ENCODE measurements at regions not wholly inside any gene's neighbourhood (a gene's known extent, or its start where the extent isn't known, plus 50 kb on each side); places are given as distances from the start of the nearest gene placed in this dataset.

DNA sequence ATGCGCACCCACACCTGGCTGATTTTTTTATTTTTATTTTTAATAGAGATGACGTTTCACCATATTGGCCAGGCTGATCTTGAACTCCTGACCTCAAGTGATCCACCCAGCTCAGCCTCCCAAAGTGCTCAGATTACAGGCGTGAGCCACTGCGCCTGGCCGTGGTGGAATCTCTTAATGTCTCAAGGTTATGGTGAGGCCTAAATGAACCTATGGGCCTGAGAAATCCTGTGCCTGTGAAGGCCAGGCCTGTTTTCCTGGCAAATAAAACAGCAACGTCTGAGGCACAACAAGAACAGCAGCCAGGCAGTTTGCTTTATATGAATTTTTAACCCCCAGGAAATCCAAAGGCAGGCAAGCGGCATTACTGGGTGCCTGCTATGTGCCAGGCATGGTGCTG, 297.5 kb upstream of the ZMIZ1 start:
- DNase-seq (ENCODE audit: low read depth in 3 of 3): no peak

- DNase-seq (ENCODE audit: low read depth in 3 of 3): no peak
Measured at GRCh38 chr10:78771808-78772455, 296.8 kb upstream of the ZMIZ1 start.

- DNase-seq (ENCODE audit: low read depth in 3 of 3): no peak
Measured at GRCh38 chr10:78772486-78772885, 296.3 kb upstream of the ZMIZ1 start.

GRCh38 chr10:78772986-78773530, 295.7 kb upstream of the ZMIZ1 start:
- no peak for DNase-seq (ENCODE audit: low read depth in 3 of 3)

DNA sequence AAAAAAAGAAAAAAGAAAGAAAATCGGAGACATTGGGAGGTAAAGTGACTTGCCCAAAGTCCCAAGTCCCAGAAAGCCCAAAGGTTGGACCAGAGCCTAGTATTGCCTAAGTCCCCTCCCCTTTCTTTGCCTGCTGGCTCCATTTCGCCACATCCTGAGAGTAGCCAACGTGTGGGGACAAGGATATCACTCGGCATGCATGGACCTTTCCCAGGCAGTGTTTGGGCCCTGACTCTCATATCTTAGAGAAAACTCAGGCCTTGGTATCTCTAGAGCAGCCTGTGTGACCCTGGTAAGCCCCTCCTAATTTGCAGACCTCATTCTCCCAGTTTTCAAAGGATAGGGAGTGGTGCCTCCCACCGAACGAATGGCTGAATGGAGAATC, 294.2 kb upstream of the ZMIZ1 start:
- no peak for DNase-seq (ENCODE audit: low read depth in 3 of 3)

DNA sequence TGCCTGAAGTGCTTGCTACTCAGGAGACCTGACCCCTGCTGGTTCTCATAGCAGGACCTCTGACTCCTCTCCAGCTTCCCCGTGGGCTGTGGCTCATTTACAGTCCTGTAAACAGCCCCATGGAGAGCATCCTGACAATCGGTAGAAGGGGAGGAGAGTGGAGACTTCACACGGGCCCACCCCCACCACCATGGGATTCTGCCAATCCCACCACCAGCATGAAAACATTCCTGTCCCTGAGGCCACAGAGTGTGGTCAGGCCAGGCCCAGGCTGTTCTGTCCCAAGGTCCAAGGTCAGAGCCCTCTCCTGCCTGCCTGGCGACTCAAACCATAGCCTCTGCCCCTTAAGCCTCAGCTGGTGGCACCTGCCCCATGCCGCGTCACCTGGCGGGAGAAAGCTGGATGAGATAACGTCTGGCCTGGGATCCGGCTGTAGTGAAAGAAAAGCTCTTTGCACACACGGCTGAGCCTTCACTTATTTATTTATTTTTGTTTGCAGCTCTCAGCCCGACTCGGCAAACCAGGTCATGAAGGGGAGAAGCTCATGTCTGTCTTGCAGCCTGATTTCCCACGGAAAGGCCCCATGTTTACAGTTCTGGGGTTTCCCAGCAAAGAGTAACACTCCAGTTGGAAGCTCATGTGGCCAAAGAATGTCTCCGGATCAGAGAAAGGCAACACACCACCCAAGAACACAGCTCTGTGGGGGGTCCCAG, 293.6 kb upstream of the ZMIZ1 start:
- no peak for DNase-seq (ENCODE audit: low read depth in 3 of 3)

DNA sequence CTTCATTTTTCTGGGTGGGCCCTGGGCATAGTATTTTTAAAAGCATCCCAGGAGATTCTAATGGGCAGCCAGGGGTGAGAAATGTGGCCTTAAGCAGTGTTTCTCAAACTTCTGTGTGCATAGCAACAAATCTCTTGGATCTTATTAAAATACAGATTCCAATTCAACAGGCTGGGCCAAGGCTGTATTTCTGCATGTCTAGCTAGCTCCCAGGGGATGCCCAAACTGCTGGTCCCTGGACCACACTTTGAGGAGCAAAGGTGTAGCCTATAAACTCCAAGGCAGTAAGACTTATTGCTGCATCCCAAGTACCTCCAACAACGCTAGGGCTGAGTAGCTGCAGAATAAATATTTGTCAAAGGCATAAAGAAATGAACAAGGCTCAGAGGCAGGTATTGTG, 292.9 kb upstream of the ZMIZ1 start:
- no peak for DNase-seq (ENCODE audit: low read depth in 3 of 3)

DNA sequence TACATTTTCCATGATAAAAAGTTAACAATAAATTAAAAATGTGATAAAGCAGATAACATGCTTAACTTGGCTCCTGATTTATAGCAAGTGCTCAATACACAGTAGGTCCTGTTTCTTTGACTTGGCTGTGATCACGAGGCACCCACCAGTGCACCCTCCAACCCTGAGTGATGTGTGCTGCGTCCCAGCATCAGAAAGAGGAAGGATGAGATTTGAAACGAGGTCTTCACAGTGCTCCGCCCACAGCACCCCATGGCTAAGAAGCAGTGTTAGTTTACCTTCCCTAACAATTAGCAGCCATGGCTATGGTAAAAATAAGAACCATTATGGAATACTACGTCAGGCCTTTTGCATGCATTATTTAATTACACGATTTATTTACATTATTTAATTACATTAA, 292.0 kb upstream of the ZMIZ1 start:
- no peak for DNase-seq (ENCODE audit: low read depth in 3 of 3)

DNA sequence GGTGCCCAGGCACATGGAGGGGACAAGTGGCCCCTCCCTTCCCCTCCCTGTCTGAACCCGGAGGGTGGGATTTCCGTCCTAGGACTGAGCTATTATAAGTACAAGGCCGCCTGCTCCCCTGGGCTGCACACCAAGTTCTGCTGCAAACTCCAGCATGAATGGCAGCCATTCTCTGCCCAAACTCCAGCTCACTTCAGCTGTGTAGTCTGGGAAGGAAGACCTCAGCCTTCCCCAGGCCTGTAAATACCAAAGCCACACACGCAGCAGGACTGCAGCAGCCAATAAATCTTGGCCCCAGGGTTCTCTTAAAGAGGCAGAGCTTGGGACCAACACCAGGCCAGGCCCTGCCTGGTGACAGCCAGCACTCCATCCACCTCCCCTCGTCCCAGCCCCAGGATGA, 291.3 kb upstream of the ZMIZ1 start:
- no peak for DNase-seq (ENCODE audit: low read depth in 3 of 3)

DNA sequence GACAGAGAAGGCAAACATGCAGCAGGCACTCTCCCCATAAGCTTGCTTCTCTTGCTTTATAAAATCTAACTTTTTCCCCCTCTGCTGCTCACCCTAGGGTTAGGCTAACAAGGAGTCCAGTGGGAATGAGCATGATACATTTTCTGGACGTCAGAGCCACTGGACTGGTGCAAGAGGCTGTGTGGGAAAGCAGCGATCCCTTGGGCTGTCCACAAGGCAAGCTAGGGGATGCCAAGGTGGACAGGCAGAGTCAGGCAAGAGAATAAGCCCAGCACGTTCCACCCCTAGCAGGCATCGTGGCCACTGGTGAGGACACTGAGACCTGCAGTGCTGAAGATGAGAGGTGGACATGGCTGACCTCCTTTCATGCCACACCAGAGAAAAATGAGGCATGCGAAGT, 290.9 kb upstream of the ZMIZ1 start:
- no peak for DNase-seq (ENCODE audit: low read depth in 3 of 3)

GRCh38 chr10:78778444-78779338, 290.1 kb upstream of the ZMIZ1 start:
- DNase-seq (ENCODE audit: low read depth in 3 of 3): no peak

GRCh38 chr10:78779339-78779955, 289.3 kb upstream of the ZMIZ1 start:
- no peak for DNase-seq (ENCODE audit: low read depth in 3 of 3)

GRCh38 chr10:78780551-78780961, 288.2 kb upstream of the ZMIZ1 start:
- DNase-seq (ENCODE audit: low read depth in 3 of 3): no peak

DNA sequence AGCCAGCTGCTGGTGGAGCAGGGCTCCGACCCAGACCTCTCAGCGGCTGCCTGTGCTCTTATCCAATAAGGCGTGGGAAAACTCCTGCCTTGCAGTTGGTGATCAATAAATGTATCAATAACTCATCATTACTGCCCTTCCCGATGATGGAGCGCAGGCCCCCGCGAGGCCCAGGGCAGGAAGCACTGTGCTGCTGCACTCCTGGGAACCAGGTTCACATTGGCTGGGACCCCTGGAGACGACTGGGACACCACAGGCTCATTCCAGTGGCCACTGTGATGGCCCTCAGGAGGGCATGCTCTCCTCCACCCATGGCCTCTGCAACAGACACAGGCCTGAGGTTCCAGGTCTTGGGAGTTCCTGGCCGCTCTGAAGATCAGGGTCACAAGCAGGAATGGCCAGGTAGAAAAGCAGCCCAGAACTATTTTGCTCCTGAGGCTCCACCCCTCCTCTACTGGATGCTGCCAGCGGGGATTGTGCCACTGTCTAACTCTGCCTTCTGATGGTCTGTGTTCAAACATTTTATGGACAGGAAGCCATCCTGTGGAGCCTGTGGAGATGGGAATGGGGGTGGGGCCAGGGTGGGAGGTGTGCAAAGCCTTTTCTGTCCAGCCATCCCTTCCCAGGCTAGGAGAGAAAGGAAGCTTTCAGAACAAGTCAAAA, 287.4 kb upstream of the ZMIZ1 start:
- DNase-seq (ENCODE audit: low read depth in 3 of 3): no peak

DNA sequence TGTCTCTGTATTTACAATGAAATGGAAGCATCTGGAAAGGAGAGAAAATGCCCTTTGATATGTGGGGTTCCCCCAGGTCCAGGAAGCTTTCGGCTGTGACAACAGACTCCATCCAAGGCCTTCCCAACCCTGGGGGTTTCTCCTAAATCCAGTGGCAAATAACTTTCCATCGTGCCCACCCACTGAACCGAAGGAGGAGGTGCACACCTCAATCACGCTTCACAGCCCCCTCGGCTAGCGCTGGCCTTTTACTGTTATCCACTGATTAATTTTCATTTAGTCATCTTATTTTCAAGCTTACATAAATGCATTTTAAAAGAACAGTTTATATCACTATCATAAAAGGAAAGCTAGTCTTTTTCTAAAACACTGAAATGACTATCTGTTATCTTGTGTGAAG, 286.8 kb upstream of the ZMIZ1 start:
- no peak for DNase-seq (ENCODE audit: low read depth in 3 of 3)

- DNase-seq (ENCODE audit: low read depth in 3 of 3): no peak
Measured at GRCh38 chr10:78782441-78782840, 286.3 kb upstream of the ZMIZ1 start.

GRCh38 chr10:78783753-78784152, 285.0 kb upstream of the ZMIZ1 start:
- DNase-seq (ENCODE audit: low read depth in 3 of 3): no peak

GRCh38 chr10:78784546-78784945, 284.2 kb upstream of the ZMIZ1 start:
- no peak for DNase-seq (ENCODE audit: low read depth in 3 of 3)

GRCh38 chr10:78785066-78785465, 283.7 kb upstream of the ZMIZ1 start:
- no peak for DNase-seq (ENCODE audit: low read depth in 3 of 3)

DNA sequence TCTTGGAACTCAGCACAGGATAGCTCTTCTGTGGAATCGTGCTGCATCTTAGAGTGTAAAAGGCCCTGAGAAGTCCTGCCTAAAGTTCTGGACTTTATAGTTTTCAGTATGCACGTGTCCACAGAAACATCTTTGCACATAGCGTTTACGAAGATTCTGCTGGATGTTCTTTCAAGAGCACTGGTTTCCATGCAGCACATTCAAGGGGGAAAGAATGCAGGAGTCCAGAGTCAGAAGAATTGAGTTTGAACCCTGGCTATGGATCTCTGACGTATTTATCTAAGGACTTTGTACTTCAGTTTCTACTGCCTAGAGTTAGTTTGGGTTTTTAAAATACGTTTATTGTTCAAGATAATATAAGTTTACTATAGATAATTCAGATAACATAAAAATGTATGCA, 282.8 kb upstream of the ZMIZ1 start:
- no peak for DNase-seq (ENCODE audit: low read depth in 3 of 3)

DNA sequence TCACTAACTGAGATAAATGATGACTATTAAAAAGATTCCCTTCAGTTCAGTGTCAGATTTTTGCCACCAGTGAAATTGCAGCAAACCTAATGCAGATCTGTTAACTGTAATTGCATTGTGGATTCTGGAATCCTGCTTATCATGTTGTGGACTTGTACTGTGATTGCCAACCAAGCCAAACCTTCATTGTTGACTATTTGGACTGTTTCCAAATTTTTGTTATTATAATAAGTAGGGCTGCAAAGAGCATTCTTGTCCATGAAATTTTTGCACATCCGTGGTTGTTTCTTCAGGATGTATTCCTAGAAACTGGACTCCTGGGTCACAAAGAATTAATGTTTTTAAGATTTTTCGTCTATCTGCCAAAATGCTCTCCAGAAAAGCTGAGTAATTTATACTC, 281.6 kb upstream of the ZMIZ1 start:
- DNase-seq (ENCODE audit: low read depth in 3 of 3): no peak
